ENCODE measurements at regions not wholly inside any gene's neighbourhood (a gene's known extent, or its start where the extent isn't known, plus 50 kb on each side); places are given as distances from the start of the nearest gene placed in this dataset.

- no peak for DNase-seq
Observed at GRCh38 chr3:159830523-159831154, 158.0 kb upstream of the IL12A start.

- no peak for DNase-seq
Observed at GRCh38 chr3:159831466-159831865, 157.2 kb upstream of the IL12A start.

GRCh38 chr3:159832024-159832423 is 156.6 kb upstream of the IL12A start:
- peak in 1 of 2 donors; percentile 15 for DNase-seq

GRCh38 chr3:159835126-159835525 is 153.5 kb upstream of the IL12A start:
- no peak for DNase-seq

- DNase-seq: no peak
Observed at GRCh38 chr3:159837725-159838124, 150.9 kb upstream of the IL12A start.

GRCh38 chr3:159838938-159839337 is 149.7 kb upstream of the IL12A start:
- no peak for DNase-seq

GRCh38 chr3:159839561-159840379 is 148.9 kb upstream of the IL12A start, which contains the start of gene SCHIP1:
Gene SCHIP1 (plus strand): TSS chr3:159839861.
- DNase-seq: no peak

GRCh38 chr3:159840703-159841299 is 147.8 kb upstream of the IL12A start:
- no peak for DNase-seq

GRCh38 chr3:159841766-159842165 is 146.9 kb upstream of the IL12A start:
- no peak for DNase-seq

- no peak for DNase-seq
Observed at GRCh38 chr3:159843840-159844730, 144.6 kb upstream of the IL12A start.

- no peak for DNase-seq
Observed at GRCh38 chr3:159844801-159845261, 143.8 kb upstream of the IL12A start.

GRCh38 chr3:159845737-159846136 is 142.9 kb upstream of the IL12A start:
- DNase-seq: no peak

GRCh38 chr3:159846255-159846654 is 142.4 kb upstream of the IL12A start:
- no peak for DNase-seq

- no peak for DNase-seq
Observed at GRCh38 chr3:159848348-159849118, 140.1 kb upstream of the IL12A start.

GRCh38 chr3:159850481-159850880 is 138.2 kb upstream of the IL12A start:
- peak; percentile 44 to 58 for DNase-seq

- no peak for DNase-seq
Observed at GRCh38 chr3:159852266-159852665, 136.4 kb upstream of the IL12A start.

GRCh38 chr3:159852821-159853505 is 135.7 kb upstream of the IL12A start:
- no peak for DNase-seq

- no peak for DNase-seq
Observed at GRCh38 chr3:159853506-159853864, 135.2 kb upstream of the IL12A start.

GRCh38 chr3:159854500-159855124 is 134.0 kb upstream of the IL12A start:
- DNase-seq: peak in 1 of 2 donors; percentile 13

- DNase-seq: no peak
Observed at GRCh38 chr3:159855599-159856346, 132.9 kb upstream of the IL12A start.
